ENCODE measurements at regions not wholly inside any gene's neighbourhood (a gene's known extent, or its start where the extent isn't known, plus 50 kb on each side); places are given as distances from the start of the nearest gene placed in this dataset.

DNA sequence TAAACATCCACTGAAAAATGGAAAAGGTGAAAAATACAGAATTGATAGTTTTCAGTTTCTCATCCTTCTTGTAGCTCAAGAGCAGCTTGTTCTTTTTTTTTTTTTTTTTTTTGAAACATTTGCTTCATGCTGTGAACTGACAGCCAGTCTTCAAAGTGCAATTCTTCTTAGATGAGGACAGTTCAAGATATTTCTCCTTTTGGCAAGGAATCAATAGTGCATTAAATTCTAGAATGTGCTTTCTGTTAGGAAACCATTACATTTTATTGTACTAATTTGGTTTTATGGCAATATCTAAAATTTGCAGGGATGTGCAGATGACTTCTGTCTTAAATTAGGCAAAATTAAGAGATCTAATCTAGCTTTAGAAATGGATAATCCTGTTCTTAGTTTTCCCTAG is 969.3 kb upstream of the ACO1 start:
- TF ChIP-seq, protein P1, sequence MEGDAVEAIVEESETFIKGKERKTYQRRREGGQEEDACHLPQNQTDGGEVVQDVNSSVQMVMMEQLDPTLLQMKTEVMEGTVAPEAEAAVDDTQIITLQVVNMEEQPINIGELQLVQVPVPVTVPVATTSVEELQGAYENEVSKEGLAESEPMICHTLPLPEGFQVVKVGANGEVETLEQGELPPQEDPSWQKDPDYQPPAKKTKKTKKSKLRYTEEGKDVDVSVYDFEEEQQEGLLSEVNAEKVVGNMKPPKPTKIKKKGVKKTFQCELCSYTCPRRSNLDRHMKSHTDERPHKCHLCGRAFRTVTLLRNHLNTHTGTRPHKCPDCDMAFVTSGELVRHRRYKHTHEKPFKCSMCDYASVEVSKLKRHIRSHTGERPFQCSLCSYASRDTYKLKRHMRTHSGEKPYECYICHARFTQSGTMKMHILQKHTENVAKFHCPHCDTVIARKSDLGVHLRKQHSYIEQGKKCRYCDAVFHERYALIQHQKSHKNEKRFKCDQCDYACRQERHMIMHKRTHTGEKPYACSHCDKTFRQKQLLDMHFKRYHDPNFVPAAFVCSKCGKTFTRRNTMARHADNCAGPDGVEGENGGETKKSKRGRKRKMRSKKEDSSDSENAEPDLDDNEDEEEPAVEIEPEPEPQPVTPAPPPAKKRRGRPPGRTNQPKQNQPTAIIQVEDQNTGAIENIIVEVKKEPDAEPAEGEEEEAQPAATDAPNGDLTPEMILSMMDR (IDR thresholded peaks at IDR 0.05; ENCODE audit: low read length): no peak
- TF ChIP-seq EZH2 (optimal IDR thresholded peaks at IDR 0.05; ENCODE audit: low read depth, low read length): no peak
